HS-27A (cell line): ENCODE measurements at regions not wholly inside any gene's neighbourhood (a gene's known extent, or its start where the extent isn't known, plus 50 kb on each side); places are given as distances from the start of the nearest gene placed in this dataset.
"Not testable (repeated sequence)": the region's sequence is repeated elsewhere in the genome, so short reads cannot be mapped to it uniquely, and the experiment has no call there.

Experiments
- DNase-seq: peaks from one replicate; pipeline ENCODE4 v3.0.0-alpha.2; 2012; ENCODE audit warnings: low read depth, missing footprints

DNA sequence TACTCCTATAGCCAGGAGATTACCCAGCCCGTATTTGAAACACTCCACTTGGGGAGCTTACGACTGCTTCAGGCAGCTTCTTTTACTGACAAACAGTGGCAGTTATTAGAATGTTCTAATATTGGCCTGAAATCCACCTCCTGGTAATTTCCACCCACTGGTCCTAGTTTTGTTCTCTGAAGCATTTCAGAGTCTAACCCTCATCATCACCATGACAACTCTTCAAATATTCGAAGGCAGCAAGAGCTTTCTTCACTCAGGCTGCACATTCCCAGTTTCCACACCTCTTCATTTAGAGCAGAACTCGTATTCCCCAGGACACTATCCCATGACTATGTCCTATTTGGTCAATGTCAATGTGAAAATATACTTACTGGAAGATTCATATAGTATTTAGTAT is 325.6 kb downstream of the UBE3D start:
- no peak for DNase-seq

DNA sequence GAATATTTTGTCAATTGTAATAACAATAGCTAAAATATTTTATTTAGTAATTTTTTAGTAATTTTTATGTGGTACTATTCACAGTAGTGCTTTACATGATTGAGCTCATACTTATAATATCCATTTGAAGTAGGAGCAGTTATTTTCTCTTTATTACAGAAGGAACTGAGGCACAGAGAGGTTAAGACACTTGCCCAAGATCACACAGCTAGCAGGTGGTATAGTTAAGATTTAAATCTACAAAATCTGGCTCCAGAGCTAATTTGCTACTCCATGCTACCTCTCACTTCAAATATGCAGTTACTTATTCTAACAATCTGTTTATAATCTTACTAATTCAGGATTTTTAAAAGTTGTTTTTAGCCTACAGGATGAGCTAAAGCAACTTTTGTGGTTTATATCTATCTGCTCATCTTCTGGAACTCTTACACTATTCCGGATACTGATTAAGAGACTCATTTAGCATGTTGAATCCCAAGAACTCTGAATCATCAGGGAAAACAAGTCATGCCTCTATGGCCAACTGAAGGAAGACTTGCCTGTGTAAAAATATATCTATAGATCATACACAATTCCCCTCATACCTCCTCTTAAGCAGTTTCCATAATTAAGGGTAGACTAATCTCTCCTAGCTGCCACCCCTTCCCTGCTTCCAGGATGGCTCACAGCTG is 324.2 kb downstream of the UBE3D start:
- no peak for DNase-seq

DNA sequence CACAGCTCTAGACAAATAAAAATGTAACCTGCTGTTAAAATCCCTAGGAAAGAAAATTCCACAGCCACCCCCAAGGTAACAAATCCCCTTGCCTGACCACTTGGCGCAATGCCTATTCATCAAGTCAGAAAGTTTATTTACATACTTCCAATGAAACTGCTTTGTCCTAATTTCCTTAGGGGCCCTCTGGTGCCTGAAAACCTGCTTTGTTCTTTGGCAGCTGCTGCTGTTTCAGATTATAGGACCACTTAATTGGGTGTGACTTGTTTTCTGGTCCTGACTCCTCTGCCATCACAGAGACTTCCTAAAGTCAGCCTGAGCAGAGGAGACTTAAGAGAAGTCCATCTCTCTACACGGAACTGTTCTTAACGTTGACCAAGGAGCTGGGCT is 323.6 kb downstream of the UBE3D start:
- DNase-seq = no peak

DNA sequence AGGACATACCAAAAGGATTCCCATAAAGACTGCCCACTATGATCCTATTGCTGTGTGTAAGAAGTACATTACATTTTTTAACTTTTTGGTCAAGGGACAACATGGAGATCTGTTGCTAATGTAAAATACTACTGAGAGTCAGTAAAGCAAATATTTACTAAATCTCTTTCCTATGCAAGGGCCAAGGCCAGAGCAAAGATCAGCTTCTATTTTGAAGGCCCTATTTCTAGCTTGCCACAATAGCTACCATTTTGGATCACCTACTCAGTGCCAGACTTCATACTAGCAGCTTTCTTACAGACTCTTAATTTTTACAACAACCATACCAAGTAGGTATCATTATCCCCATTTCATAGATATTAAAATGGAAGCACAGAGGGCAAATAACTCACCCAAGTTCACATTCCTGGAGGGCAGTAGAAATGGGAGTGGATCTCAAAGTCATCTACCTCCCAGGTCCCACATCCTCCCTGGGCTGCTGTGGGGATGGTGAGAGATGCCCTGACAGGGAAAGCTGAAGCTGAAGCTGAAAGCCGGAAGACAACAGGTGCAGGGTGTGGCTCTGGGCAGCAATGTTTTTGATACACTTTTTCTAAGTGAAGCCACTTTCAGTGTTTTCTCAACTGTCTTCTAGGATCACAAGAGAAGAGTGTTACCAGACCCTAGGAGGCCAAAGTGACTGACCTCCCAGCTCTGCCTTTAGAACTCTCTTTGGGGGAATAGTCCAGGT is 321.2 kb downstream of the UBE3D start:
- DNase-seq = no peak

DNA sequence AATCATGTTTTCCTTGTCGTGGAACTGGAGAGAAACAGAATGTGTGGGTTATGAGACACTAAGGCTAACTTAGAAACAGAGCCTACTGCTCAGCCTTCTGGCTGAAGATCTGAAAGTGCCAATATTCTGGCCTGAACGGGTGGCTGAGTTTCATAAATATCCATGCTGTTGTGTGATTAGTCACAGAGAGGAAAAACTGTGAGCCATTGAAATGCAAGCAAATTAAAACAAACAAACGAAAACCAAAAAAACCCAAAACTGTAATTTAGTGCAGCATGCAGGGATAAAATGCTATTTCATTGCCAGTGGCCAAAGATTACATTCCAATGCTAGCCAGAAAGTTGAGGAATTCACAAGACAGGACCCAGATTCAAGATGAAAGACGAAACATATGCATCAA is 315.1 kb downstream of the UBE3D start:
- no peak for DNase-seq

DNA sequence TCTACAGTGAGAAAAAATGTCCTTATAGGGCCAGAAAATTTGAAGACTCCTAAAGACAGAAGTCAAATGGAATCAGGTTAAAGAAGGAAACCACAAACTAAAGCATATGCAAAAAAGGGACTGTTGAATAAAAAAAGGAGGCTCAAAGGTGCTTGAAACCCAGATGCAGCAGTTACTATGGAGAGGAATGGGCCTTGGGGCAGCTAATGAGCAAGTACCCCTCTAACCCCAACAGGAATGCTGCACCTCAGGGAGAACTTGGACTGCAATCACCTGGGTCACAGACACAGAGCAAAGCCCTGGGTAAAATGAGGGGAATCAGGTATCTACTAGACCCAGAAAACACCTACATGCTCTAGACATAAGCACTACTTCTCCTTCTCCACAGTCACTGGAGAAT is 313.9 kb downstream of the UBE3D start:
- DNase-seq = no peak

DNA sequence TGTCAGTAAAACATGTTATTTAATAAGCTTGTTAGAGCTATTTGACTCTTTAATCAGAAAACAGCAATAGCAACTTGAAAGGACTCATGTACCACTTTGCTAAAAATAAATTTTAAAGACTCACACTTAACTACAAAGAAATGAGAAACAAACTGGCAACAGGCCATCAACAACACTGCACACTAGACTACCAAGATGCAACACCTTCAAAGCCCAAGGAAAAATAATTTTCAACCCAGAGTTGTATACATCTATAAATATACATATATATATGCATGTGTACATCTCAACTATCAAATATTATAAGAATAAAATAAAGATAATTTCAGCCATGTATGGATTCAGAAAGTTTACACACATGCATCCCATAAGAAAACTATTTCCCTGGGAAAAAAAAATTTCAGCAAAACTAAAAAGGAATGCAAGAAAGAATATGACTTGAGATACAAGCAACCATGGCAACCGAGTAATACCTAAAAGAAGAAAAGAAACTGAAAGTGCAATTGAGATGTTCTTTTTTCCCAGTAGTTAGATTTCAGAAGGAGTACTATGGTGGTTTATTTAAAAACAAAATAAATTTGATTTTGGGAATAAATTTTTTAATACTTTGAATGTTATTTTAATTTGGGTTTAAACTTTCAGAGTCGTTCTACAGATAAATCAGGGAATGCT is 303.8 kb downstream of the UBE3D start:
- DNase-seq = no peak

DNA sequence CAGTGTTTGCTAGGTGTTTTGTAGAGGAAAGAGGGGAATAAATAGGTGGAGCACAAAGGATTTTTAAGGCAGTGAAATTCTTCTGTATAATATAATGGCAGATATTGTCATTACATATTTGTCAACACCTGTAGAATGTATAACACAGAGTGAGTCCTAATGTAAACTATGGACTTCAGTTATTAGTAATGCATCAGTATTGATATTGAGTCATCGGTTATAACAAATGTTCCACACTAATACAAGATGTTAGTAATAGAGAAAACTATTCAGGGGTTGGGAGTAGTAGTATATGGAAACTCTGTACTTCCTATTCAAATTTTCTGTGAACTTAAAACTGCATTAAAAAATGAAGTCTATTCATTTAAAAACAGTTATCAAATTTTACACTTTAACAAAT is 299.2 kb downstream of the UBE3D start:
- no peak for DNase-seq

DNA sequence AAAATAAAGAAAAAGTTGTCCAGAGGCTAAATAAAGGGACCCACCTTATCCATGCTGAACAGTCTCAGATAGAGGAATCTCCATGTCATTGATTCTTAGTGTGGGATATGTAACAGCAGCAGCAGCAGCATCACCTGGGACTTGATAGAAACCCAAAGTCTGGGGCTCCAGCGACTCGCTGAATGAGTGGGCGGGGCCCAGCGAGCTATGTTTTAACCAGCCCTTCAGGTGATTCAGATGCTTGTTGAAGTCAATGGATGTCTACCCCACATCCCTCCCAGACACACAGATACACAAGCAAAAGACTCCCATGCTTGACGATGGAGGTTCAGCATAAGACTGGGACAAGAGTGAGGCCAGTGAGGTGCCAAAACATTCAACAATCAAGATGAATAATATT is 298.6 kb downstream of the UBE3D start:
- DNase-seq = no peak

DNA sequence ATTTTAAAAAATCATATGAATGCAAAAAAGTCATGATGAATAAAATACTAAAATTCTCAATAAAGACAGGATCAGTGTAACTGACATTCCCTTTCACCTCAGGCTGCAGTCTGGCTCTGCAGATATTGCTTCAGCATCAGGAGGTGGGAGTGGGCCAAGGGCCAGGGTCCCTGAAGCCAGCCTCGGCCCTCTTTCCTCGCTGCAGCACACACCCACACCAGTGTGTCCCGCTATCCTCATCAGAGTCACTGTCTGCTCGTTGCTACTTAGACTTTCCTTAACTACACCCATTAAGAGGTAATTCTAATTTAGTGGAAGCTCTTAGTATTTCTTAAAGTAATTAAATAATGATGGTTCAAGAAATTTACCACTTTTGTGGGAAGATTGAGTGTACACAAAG is 298.2 kb downstream of the UBE3D start:
- no peak for DNase-seq

DNA sequence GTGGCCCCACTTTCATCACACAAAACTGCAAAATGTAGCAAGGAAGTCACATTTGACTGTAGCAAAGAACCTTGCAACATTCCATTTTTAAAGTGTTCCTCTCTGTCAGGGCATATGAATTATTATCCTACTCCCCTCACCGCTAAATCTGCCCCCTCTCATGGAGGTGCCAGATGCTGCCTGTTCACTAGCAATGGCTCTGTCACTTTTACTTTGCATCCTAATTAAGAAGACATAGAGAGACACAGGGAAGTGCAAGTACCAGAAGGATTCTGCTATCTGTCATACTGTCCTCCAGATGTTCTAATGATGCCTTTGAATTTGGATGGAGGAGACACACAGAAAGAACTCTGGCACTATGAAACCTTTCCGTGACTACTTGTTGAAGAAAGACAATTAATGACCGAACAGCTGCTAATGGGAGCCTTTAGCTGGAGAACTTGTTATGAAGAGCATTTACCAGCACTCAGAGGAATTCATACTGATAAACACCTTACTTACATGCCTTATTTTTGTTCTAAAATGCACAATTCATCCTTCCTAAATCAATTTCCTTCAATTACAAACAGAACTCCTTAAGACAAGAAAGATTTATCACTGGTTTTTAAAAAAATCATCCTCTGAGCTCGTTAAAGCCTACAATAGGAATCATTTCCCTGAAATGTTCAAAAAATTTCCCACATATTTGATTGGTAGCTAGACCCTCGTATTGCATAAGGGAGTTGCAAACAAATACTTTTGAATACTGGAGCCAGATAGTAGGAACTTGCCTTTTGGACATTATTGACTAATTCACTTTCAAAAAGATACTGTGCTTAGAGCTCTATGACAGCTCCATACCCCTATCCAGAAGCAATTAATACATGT is 292.6 kb downstream of the UBE3D start:
- DNase-seq = no peak

DNA sequence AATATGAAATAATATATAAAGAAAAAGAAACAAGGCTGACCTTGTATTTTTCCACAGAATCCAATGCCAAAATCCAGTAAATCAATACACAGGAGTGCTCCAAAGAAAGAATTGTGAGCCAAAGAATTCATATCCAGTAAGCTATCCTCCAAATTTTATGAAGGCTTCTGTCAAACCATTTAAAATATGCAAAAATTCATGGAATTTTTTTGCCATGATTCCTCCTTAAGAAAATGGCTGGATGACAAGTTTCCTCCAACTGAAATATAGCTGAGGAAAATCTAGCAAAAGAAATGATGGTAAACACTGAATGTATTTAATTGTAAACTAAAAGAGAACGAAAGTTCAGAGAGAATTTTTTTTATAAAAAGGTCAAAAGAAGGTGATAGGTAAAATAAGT is 290.3 kb downstream of the UBE3D start:
- DNase-seq = no peak

DNA sequence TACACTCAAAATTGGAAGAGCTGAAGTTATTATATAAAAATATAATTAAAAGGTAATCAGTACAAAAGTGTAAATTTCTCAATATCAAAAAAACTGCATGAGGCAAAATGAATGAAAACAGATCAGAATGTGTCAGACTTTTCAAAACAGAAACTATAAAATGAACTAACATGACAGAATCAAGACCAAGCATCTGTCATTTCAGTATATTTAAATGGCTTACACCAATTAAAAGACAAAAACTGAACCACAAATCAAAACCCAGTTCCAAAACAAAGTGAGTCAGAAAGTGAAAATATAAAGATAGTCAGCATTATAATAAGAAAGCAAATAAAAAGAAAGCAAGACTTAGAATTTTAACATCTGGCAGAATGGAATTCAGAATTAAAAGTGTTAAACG is 289.7 kb downstream of the UBE3D start:
- DNase-seq = no peak

DNA sequence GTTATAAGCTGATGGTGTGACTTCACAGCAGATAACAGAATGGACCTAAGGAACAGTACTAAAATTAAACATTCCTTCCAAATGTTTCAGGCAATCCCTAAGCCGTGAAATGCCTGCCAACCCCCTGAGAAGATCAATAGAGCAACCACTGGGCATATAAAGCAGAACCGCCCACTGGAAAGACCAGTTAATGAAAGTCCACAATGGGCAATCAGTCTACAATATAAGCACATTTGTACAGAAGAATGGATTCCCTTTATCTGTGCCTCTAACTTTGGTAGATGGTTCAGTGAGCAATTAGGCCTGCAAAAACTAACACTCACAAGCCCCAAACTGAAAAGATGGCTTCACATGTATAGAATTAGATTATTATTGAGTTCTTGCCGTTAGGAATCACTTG is 286.6 kb downstream of the UBE3D start:
- DNase-seq = no peak

DNA sequence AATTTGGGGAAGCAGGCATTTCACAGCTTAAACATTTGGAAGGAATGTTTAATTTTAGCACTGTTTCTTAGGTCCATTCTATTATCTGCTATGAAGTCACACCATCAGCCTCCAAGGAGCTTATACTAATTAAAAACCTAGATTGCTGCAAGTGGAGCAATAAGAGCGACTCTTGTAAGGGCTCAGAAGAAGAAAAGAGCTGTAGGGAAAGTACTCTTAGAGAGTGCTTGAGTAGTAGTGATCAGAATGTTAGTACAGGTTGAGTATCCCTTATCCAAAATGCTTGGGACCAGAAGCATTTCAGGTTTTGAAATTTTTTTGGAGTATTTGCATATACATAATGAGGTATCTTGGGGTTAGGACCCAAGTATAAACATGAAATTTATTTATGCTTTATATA is 285.3 kb downstream of the UBE3D start:
- DNase-seq = no peak

DNA sequence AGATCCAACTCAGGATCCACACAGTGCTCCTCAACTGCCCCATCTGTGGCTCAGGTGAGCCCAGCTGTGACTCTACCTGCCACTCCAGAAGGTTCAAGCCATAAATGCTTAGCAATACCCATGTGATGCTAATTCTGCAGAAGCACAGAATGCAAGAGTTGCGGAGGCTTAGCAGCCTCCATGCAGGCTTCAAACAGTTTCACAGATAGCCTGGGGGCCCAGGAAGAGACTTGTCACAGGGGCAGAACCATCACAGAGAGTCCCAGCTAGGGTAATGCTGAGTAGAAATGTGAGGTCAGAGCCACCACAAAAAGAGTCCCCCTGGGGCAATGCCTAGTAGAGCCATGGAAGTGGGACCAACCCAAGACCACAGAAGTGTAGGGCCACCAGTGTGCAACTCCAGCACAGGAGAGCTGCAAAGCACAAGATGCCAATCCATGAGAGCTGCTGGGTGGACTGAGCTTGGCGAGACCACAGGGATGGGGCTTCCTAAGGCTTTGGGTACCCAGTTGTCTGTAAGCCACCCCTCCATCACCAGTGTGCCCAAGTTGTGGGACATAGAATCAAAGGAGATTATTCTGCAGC is 283.9 kb downstream of the UBE3D start:
- no peak for DNase-seq

DNA sequence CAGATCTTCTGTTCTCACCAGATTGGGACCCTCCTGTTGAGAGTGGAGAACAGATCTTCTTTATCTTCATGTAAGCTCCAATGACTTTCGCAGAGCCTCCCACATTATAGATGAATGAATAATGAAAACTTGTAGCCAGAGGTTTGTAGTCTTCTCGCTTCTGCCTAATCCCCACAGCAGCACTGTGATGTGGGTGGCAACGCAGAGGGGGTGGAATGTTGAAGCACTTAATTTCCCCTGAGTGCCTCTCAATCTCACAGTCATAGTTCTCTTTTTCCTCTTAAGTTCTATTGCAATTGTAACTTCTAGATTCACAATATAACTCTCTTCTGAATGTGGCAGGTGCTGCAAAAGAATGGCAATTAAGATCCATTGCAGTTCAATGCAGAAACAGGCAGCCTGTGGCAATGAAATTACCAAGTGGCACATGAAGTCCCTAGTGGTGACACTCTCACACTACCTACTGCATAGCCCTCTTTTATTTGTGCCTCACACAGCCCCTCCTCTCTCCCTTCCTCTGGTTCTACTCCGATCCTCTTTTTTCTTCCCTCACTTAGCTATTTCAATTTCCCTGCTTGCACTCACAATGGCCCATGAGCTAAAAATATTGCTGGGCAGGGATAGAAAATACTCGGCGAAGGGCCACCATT is 281.9 kb downstream of the UBE3D start:
- no peak for DNase-seq

DNA sequence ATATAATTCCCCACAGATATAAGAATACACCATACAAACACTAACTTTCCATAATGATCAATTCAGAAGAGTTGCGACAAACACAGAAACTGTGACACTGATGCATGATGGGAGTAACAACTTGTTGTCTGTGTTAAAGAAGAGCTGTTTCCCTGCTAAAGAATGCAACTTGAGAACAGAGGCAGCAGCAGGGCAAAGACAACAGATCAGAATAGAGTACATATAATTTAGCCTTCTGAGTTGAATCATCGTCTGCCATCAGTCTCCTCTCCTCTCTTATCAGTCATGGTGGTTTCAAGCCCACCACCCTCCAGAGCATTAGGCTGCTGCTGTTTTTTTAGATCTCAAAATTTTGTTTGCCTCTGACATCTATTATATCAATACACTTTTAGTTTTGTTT is 280.4 kb downstream of the UBE3D start:
- DNase-seq = no peak

DNA sequence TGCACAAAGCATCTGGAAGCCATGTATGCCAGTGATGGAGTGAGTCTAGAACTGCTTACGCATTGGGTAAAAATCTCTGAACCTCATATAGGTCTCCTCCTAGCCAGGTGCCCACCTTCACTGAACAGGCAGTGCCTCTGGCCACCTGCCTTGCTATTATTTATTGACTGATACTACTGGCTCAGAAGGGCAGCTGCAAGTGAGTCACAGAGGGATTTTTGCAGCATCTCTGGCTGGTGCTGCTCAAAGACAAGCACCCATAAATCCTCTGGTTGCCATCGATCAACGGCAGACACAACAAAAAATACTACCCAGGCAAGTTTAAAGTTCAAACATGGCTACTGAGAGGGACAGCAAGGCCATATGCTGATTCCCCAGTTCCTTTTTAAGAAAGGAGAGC is 279.4 kb downstream of the UBE3D start:
- no peak for DNase-seq

DNA sequence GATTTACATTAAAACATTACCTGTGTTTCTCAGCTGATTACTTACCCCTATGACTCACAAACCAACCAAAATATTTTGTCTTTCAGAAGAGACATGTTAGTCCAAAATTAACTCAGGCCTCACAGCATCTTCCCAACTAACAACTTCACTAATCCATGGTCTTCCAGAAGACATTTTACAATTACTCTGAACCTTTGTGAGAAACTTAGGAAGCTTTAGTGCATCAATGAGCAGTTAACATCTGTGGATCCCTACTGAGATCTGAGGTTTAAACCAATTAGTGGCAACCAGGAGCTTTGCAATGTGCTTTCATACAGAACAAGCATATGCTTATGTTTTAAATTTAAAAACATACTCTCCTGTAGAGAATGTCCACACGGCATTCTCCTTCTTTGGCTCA is 269.7 kb downstream of the UBE3D start:
- no peak for DNase-seq

DNA sequence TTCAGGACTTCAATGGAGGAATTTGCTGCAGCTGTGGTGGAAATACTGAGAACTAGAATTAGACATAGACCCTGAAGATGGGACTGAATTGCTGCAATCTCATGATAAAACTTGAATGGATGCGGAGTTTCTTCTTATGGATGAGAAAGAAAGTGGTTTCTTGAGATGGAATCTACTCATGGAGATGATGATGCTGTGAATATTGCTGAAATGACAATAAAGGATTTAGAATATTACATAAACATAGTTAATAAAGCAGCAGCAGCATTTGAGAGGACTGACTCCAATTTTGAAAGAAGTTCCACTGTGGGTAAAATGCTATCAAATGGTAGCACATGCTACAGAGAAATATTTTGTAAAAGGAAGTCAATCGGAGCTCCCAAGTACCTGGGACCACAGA is 264.6 kb downstream of the UBE3D start:
- no peak for DNase-seq

DNA sequence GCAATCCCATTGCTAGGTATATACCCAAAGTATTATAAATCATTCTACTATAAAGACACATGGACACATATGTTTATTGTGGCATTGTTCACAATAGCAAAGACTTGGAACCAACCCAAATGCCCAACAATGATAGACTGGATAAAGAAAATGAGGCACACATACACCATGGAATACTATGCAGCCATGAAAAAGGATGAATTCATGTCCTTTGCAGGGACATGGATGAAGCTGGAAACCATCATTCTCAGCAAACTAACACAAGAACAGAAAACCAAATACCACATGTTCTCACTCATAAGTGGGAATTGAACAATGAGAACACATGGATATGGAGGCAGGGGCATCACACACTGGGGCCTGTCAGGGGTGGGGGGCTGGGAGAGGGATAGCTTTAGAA is 249.4 kb downstream of the UBE3D start:
- not testable (repeated sequence) for DNase-seq
